Parathyroid adenoma (tissue), 2 donors: ENCODE measurements at regions not wholly inside any gene's neighbourhood (a gene's known extent, or its start where the extent isn't known, plus 50 kb on each side); places are given as distances from the start of the nearest gene placed in this dataset.

ENCODE experiments used
- H2AFZ ChIP-seq: fragments of 300-600 bp; sonication (generic); one replicate; pipeline ENCODE4 v1.7.0; 2017; ENCODE audit warnings: antibody characterized with exemption, mild to moderate bottlenecking
- H3K27ac ChIP-seq: fragments of 300-600 bp; sonication (generic); one replicate; pipeline ENCODE4 v1.7.0; 2017
- H3K27me3 ChIP-seq: fragments of 300-600 bp; sonication (generic); one replicate; pipeline ENCODE4 v1.7.0; 2017; ENCODE audit warnings: low read length; ENCODE audit not compliant: control insufficient read depth, insufficient read depth
- H3K36me3 ChIP-seq: fragments of 300-600 bp; sonication (generic); one replicate; pipeline ENCODE4 v1.7.0; 2017; ENCODE audit warnings: low read length; ENCODE audit not compliant: control insufficient read depth, insufficient read depth
- H3K4me1 ChIP-seq: fragments of 300-600 bp; sonication (generic); one replicate; pipeline ENCODE4 v1.7.0; 2017; ENCODE audit warnings: control low read depth
- H3K4me2 ChIP-seq: fragments of 300-600 bp; sonication (generic); one replicate; pipeline ENCODE4 v1.7.0; 2017; ENCODE audit warnings: low read length
- H3K4me3 ChIP-seq: fragments of 300-600 bp; sonication (generic); one replicate; pipeline ENCODE4 v1.7.0; 2017; ENCODE audit warnings: low read depth, low read length
- H3K79me2 ChIP-seq: fragments of 300-600 bp; sonication (generic); one replicate; pipeline ENCODE4 v1.7.0; 2017; ENCODE audit warnings: control low read depth
- H3K9ac ChIP-seq: fragments of 300-600 bp; sonication (generic); one replicate; pipeline ENCODE4 v1.7.0; 2017; ENCODE audit warnings: mild to moderate bottlenecking
- H3K9me3 ChIP-seq: fragments of 300-600 bp; sonication (generic); one replicate; pipeline ENCODE4 v1.7.0; 2017; ENCODE audit warnings: low read length; ENCODE audit not compliant: control insufficient read depth
- CTCF ChIP-seq: fragments of 300-600 bp; sonication (generic); IDR thresholded peaks from one replicate; pipeline ENCODE4 v1.7.0; 2017; ENCODE audit warnings: antibody characterized with exemption, mild to moderate bottlenecking
- donor health status: primary hyperparathyroidism.

GRCh38 chr4:66052426-66052825, 382.1 kb upstream of the EPHA5 start:
- no peak for TF ChIP-seq CTCF
- no peak overlapping the region for H2AFZ ChIP-seq
- H3K4me1 ChIP-seq: no peaks in the 10 kb centered on the region
- no peaks in the 10 kb centered on the region for H3K79me2 ChIP-seq
- no peaks in the 10 kb centered on the region for H3K27me3 ChIP-seq
- no peaks in the 10 kb centered on the region for H3K9me3 ChIP-seq
- H3K9ac ChIP-seq: no peak overlapping the region
- no peak overlapping the region for H3K4me3 ChIP-seq
- H3K4me2 ChIP-seq: no peak overlapping the region
- no peaks in the 10 kb centered on the region for H3K36me3 ChIP-seq
- no peak overlapping the region for H3K27ac ChIP-seq

- H3K27me3 ChIP-seq: no peaks in the 10 kb centered on the region
- no peaks in the 10 kb centered on the region for H3K9me3 ChIP-seq
- no peak overlapping the region for H2AFZ ChIP-seq
- H3K36me3 ChIP-seq: no peaks in the 10 kb centered on the region
- H3K79me2 ChIP-seq: no peaks in the 10 kb centered on the region
- TF ChIP-seq CTCF: no peak
- no peaks in the 10 kb centered on the region for H3K4me1 ChIP-seq
- no peak overlapping the region for H3K9ac ChIP-seq
- no peak overlapping the region for H3K4me3 ChIP-seq
- H3K4me2 ChIP-seq: no peak overlapping the region
- H3K27ac ChIP-seq: no peak overlapping the region
These were observed 378.6 kb upstream of the EPHA5 start for GRCh38 chr4:66048861-66049260.

GRCh38 chr4:66045913-66046312, 375.6 kb upstream of the EPHA5 start:
- Histone ChIP-seq H3K27me3 (no peaks in the 10 kb centered on the region), H3K27ac (no peak overlapping the region), H3K9me3 (no peaks in the 10 kb centered on the region), H3K4me2 (no peak overlapping the region), H3K4me1 (no peaks in the 10 kb centered on the region), H3K36me3 (no peaks in the 10 kb centered on the region), H3K79me2 (no peaks in the 10 kb centered on the region), H3K9ac (no peak overlapping the region), H3K4me3 (no peak overlapping the region), H2AFZ (no peak overlapping the region)
- TF ChIP-seq CTCF: no peak

- H3K4me1 ChIP-seq: no peaks in the 10 kb centered on the region
- no peaks in the 10 kb centered on the region for H3K79me2 ChIP-seq
- H3K4me3 ChIP-seq: no peak overlapping the region
- no peaks in the 10 kb centered on the region for H3K9me3 ChIP-seq
- H3K36me3 ChIP-seq: no peaks in the 10 kb centered on the region
- H3K4me2 ChIP-seq: no peak overlapping the region
- H3K27me3 ChIP-seq: no peaks in the 10 kb centered on the region
- no peak overlapping the region for H3K27ac ChIP-seq
- no peak for TF ChIP-seq CTCF
- no peak overlapping the region for H3K9ac ChIP-seq
- H2AFZ ChIP-seq: no peak overlapping the region
These were observed 365.4 kb upstream of the EPHA5 start for GRCh38 chr4:66035701-66036100.

- TF ChIP-seq CTCF: no peak
- Histone ChIP-seq H3K79me2 (no peaks in the 10 kb centered on the region), H3K4me3 (no peak overlapping the region), H3K9ac (no peak overlapping the region), H3K4me1 (no peaks in the 10 kb centered on the region), H3K36me3 (no peaks in the 10 kb centered on the region), H3K4me2 (no peak overlapping the region), H3K27me3 (no peaks in the 10 kb centered on the region), H3K27ac (no peak overlapping the region), H3K9me3 (no peaks in the 10 kb centered on the region), H2AFZ (no peak overlapping the region)
These were observed 364.4 kb upstream of the EPHA5 start for GRCh38 chr4:66034671-66035070.
